NCI-H1105 treated with DMSO at 0.1 percent for 48 hours (cell line): ENCODE measurements at regions not wholly inside any gene's neighbourhood (a gene's known extent, or its start where the extent isn't known, plus 50 kb on each side); places are given as distances from the start of the nearest gene placed in this dataset.
"Not testable (repeated sequence)": the region's sequence is repeated elsewhere in the genome, so short reads cannot be mapped to it uniquely, and the experiment has no call there.

Experiments
- DNase-seq: peaks from one replicate; lab custom pipeline; 2025; lab: John Stamatoyannopoulos, UW

- no peak for DNase-seq
Measured at GRCh38 chr2:21194147-21194546, 70.4 kb downstream of the TDRD15 start.

GRCh38 chr2:21194858-21195271 is 71.1 kb downstream of the TDRD15 start:
- DNase-seq: no peak

GRCh38 chr2:21195326-21195725 is 71.6 kb downstream of the TDRD15 start:
- DNase-seq: no peak

- no peak for DNase-seq
Measured at GRCh38 chr2:21198637-21199036, 74.9 kb downstream of the TDRD15 start.

- no peak for DNase-seq
Measured at GRCh38 chr2:21203976-21204375, 80.2 kb downstream of the TDRD15 start.

- not testable (repeated sequence) for DNase-seq
Measured at GRCh38 chr2:21214085-21214484, 90.3 kb downstream of the TDRD15 start.

GRCh38 chr2:21217442-21217841 is 93.7 kb downstream of the TDRD15 start:
- DNase-seq: no peak

- DNase-seq: no peak
Measured at GRCh38 chr2:21220930-21221329, 97.2 kb downstream of the TDRD15 start.

- no peak for DNase-seq
Measured at GRCh38 chr2:21223618-21224017, 99.8 kb downstream of the TDRD15 start.

GRCh38 chr2:21228041-21228895 is 104.5 kb downstream of the TDRD15 start:
- no peak for DNase-seq

- DNase-seq: no peak
Measured at GRCh38 chr2:21229302-21229701, 105.5 kb downstream of the TDRD15 start.

- DNase-seq: no peak
Measured at GRCh38 chr2:21230140-21230539, 106.4 kb downstream of the TDRD15 start.

- no peak for DNase-seq
Measured at GRCh38 chr2:21231985-21232384, 108.2 kb downstream of the TDRD15 start.

GRCh38 chr2:21233194-21233593 is 109.4 kb downstream of the TDRD15 start:
- DNase-seq: no peak

GRCh38 chr2:21234001-21234400 is 110.2 kb downstream of the TDRD15 start:
- DNase-seq: no peak

- no peak for DNase-seq
Measured at GRCh38 chr2:21234464-21235120, 110.8 kb downstream of the TDRD15 start.

- DNase-seq: not testable (repeated sequence)
Measured at GRCh38 chr2:21239749-21240148, 116.0 kb downstream of the TDRD15 start.

- no peak for DNase-seq
Measured at GRCh38 chr2:21244161-21244560, 120.4 kb downstream of the TDRD15 start.

GRCh38 chr2:21245565-21245964 is 121.8 kb downstream of the TDRD15 start:
- no peak for DNase-seq

- DNase-seq: no peak
Measured at GRCh38 chr2:21249367-21249766, 125.6 kb downstream of the TDRD15 start.

GRCh38 chr2:21250673-21251072 is 126.9 kb downstream of the TDRD15 start:
- no peak for DNase-seq

- peak; percentile 79 for DNase-seq
Measured at GRCh38 chr2:21251216-21251980, 127.6 kb downstream of the TDRD15 start.
